Myocyte (in vitro differentiated cells): ENCODE measurements at regions not wholly inside any gene's neighbourhood (a gene's known extent, or its start where the extent isn't known, plus 50 kb on each side); places are given as distances from the start of the nearest gene placed in this dataset.

ENCODE experiments used
- DNase-seq: peaks from one replicate; pipeline ENCODE4 v3.0.0-alpha.2; 2012; ENCODE audit warnings: low read depth

- DNase-seq = no peak
Observed at GRCh38 chr6:138550346-138550767, 51.1 kb upstream of the NHSL1 start.

- DNase-seq = no peak
Observed at GRCh38 chr6:138554146-138554545, 54.9 kb upstream of the NHSL1 start.

DNA sequence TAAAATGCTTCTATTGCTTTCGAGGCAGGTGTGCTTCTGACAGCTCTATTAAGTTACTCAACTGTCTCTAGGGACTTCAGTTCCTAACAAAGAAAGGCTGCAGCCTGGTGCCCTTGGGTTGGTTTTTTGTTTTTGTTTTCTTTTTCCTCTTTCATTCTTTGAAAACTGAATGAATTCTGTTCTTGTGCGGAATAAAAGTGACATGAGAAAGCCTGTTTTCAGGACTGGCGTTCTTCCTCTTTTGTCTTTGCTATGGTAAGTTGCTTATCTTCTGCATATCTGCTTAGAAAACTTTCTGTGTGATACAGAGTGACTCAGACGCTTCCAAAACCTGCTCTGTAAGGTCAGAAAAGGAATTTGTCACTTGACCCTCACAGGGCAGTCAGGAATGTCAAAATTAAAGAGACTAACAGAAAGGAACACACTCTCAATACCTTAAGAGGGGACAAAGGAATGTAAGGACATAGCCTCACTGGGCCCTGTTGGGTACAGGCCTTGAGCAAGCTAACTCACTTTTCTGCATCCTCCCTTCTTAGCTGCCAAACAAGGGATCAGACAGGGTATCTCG, 56.2 kb upstream of the NHSL1 start:
- peak; percentile 58 for DNase-seq

- no peak for DNase-seq
Observed at GRCh38 chr6:138557147-138557546, 57.9 kb upstream of the NHSL1 start.

GRCh38 chr6:138559143-138559542, 59.8 kb upstream of the NHSL1 start:
- DNase-seq = peak; percentile 41

- no peak for DNase-seq
Observed at GRCh38 chr6:138560130-138560860, 61.0 kb upstream of the NHSL1 start.

DNA sequence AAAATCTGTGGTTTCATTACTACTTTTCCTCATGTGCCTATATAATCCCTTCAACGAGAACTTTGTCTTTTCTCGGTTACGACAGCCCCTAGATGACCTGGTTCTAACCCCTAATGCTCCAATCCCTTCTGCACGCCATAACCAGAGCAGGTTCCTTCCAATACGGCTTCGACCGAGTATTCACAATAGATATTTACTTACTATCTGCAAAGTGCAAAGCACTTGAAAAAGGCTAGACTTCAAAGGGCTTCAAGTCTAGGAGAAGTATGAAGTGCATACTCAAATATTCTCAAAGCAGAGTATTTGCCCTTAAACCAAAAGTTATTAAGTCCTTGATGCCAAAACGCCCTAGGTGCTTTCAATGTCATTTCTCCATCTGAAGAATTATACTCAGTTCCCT, 63.4 kb upstream of the NHSL1 start:
- DNase-seq = no peak

- no peak for DNase-seq
Observed at GRCh38 chr6:138563231-138563630, 63.9 kb upstream of the NHSL1 start.

DNA sequence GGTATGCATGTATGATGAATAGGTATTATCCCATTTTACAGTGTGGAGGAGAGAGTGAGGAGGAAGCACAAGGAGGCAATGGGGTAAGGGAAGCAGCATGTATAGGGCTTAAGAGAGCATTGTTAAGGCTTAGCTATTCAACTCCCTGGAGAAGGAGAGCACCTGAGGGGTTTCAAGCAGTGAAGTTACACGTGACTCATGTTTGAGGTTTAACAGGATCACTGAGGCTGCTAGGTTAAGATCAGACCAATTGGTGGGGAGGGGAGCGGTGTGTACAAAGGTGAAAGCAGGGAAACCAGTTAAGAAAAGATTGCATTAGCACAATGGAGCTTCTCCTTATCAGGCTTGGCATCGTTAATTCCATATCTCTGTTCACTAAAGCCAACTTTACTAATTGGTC, 64.4 kb upstream of the NHSL1 start:
- DNase-seq = no peak

DNA sequence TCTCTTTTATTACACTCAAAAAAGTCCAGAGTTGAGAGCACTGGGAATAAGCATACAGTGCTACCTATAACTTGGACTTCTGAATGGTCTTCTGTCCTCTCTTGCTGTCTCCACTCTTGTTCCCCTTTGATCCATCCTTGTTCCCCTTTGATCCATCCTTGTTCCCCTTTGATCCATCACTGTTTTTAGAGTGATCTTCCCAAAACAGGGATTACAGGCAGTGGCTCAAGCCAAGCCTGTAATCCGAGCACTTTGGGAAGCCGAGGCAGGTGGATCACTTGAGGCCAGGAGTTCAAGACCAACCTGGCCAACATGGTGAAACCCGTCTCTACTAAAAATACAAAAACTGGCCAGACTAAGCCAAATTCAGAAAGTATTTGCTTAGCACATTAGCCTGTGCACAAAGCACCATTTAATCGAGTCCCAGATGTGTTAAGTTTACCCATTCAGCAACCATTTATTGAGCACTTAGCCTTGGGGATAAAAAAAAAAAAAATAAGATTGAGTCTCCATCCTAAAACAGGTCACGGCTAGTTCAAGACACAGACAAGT, 65.0 kb upstream of the NHSL1 start:
- DNase-seq = no peak

GRCh38 chr6:138567052-138567451, 67.8 kb upstream of the NHSL1 start:
- no peak for DNase-seq

GRCh38 chr6:138568997-138569396, 69.7 kb upstream of the NHSL1 start:
- DNase-seq = no peak

- no peak for DNase-seq
Observed at GRCh38 chr6:138569554-138569953, 70.3 kb upstream of the NHSL1 start.

DNA sequence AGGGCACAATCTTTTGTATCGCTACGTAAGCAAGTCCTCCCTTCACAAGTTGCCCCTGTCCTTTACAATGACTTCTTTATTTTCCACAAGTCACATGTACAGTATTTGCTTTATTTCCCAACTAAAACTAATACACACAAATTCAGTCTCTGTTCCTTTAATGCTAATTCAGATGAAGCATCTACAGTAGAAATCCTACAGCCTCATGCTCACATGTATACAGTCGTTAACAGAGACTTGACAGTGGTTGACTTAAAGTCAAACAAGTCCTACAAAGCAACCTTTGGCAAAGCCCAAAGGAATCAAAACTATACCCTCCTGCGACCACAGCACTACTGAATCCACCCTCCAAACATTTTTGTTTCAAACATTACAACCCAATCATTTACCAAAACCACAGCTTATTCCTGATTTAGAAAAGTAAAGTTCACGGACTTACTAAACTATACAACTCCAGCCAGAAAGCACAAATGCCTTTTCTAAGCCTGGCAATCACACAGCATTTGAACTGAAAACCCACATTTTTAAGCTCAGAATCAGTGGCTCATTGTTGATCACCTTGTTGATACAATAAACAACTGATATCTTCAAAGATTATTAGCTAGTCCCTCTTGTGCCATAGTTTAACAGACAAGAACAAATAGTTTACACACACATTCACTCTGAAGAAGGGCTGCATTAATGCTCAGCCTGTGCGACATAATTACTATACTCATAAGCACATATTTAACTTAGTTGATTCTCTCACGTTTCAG, 70.9 kb upstream of the NHSL1 start:
- DNase-seq = no peak

- no peak for DNase-seq
Observed at GRCh38 chr6:138570725-138571029, 71.4 kb upstream of the NHSL1 start.

DNA sequence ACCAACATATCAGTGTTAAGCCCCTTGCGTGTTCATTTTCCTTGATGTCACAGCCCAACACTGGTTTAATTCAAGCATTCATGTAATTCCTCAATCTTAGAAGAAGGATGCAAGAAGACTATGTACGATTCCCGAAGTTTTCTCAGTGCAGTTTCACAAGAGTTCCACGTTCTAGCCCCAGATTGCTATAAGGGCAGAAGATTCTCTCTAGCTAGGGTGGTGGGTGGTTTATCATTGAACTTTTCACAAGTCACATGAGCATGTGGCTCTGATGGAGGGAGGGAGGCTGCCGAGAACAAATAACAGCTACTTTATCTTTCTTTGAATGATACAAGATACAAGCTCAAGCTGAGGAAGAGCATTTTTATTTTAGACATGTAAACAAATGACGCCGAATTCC, 71.9 kb upstream of the NHSL1 start:
- no peak for DNase-seq

- DNase-seq = no peak
Observed at GRCh38 chr6:138571585-138572166, 72.4 kb upstream of the NHSL1 start.

DNA sequence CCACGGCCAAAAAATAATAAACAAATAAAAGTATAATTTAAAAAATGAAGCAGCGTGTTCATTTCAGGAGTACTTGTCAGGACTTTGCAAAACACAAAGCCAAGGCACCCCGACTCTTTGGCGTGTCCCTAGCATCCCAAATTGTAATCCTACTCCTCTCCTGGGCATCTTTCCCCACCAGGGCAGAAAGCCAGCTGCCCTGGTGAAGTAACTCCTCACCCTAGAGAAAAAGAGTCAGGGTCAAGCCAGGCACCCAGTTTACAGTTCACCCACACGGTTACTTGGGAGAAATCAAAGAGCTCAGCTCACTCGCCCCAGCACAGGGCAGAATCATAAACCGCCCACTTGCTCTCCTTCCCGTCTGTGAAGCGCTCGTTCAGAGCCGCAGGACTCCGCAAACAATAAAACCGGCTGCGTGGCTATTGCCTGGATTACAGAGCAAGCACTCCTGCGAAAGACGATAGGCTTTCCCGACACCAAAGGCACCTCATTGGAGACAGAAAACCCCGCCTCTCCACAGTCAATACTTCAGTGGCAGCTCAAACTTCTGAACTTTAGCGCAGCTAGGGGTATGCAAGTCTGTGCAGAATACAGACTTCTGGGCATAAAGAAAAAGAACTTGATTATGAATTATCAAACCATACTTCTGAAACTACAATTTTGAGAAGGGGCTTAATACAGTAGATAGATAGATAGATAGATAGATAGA, 73.0 kb upstream of the NHSL1 start:
- DNase-seq = peak; percentile 79

- DNase-seq = no peak
Observed at GRCh38 chr6:138572885-138573284, 73.6 kb upstream of the NHSL1 start.

DNA sequence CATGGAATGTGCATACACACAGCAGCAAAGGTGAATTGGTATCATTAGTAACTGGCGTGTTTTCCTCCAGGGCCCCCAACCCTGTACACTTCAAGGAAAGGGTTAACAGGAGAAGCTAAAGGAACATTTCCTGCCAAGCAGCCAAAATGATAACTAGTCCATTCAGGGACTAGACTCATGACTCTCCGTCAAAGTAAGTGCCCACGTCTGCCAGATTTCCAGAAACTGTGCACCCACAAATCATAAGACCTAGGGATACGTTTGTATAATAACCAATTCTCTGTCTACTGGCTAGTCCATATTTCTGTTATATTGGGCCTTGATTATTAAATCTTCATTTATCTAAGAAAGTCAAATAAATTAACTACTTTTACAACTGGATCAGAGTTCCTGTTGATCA, 76.0 kb upstream of the NHSL1 start:
- no peak for DNase-seq

DNA sequence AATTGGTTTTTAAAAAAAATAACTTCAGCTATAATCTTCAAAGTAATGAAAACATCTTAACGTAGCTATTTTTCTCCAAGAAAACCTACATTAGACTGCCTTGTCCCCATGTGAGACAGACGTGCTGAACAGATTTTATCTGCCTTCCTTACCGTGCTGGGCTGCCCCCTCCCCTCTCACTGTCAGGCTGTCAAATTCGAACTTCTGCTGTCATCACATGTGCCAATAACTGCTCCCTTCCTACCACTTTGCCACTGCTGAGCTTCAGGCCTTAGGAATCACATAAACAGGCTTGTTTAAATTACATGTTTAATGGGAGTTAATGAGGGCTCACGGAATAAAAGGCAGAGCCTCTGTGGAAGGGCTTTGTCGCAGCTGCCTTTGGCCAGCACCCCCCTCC, 77.0 kb upstream of the NHSL1 start:
- no peak for DNase-seq
